SIG-M5 treated with dmso at 0.1 percent for 504 hours (cell line): ENCODE measurements at regions not wholly inside any gene's neighbourhood (a gene's known extent, or its start where the extent isn't known, plus 50 kb on each side); places are given as distances from the start of the nearest gene placed in this dataset.
"Not testable (repeated sequence)": the region's sequence is repeated elsewhere in the genome, so short reads cannot be mapped to it uniquely, and the experiment has no call there.

ENCODE experiments used
- DNase-seq: peaks from one replicate; lab custom pipeline; 2025; ENCODE audit not compliant: unreplicated experiment; lab: John Stamatoyannopoulos, UW

- no peak for DNase-seq
Measured at GRCh38 chrX:129091097-129091496, 432.2 kb downstream of the SMARCA1 start.

DNA sequence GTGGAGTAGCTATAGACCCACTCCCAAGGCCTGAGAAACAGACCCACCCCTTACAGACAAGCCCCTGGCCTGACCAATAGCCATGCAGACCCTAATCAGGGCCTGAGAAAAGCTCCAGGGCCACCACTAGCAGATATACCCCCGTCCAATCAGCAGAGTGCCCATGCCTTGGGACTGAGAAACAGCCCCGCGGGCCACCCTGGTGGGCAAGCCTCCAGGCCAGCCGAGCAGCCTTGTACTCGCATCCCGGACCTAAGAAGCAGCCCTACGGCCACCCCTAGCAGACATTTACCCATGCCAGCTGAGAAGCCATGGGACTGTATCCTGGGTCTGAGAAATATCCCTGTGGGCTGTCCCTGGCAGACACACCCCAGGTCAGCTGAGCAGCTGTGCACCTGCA is 436.5 kb downstream of the SMARCA1 start:
- no peak for DNase-seq

DNA sequence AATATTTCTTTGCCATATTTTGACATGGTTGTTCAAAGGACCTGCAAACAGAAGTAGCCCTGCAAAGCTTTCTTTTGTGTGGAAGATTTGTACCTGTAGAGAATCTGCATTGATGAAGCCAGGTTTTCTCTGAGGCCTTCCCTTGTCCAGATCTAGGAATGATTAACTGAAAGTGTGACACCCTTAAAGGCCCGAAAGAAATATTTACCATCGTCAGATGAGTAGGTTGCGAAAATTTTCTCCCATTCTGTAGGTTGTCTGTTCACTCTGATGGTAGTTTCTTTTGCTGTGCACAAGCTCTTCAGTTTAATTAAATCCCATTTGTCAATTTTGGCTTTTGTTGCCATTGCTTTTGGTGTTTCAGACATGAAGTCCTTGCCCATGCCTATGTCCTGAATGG is 439.0 kb downstream of the SMARCA1 start:
- DNase-seq, result not testable (repeated sequence)

GRCh38 chrX:129077424-129078170 is 445.7 kb downstream of the SMARCA1 start:
- no peak for DNase-seq

- DNase-seq, result no peak
Measured at GRCh38 chrX:129071390-129071789, 451.9 kb downstream of the SMARCA1 start.

DNA sequence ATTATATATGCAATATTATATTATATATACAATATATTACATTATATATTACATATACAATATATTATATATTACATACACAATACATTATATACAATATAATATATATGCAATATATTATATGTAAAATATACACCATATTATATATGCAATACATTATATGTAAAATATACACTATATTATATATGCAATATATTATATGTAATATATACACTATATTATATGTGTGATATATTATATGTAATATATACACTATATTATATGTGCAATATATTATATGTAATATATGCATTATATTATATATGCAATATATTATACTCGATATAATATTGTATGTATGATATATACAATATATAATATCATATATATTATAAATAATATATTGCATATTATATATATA is 457.4 kb downstream of the SMARCA1 start:
- DNase-seq, result no peak

- no peak for DNase-seq
Measured at GRCh38 chrX:129058405-129058804, 464.9 kb downstream of the SMARCA1 start.

- DNase-seq, result no peak
Measured at GRCh38 chrX:129043138-129043537, 480.2 kb downstream of the SMARCA1 start.

GRCh38 chrX:129041319-129041718 is 482.0 kb downstream of the SMARCA1 start:
- no peak for DNase-seq

DNA sequence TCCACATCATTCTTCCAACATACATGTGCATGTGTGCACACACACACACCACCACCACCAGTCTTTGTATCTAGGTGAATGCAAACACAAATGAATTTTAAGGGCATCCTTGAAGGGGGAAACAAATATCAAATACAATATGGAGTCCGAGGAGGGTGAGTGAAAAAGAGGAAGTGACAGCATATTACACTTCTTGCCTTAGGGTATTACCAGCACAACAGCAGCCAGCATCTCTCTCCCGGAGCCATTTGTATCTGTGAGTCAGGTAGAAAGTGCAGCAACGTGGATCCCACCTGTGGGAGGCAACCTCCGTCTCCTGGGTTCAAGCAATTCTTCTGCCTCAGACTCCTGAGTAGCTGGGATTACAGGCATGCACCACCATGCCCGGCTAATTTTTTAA is 483.2 kb downstream of the SMARCA1 start:
- DNase-seq, result no peak

DNA sequence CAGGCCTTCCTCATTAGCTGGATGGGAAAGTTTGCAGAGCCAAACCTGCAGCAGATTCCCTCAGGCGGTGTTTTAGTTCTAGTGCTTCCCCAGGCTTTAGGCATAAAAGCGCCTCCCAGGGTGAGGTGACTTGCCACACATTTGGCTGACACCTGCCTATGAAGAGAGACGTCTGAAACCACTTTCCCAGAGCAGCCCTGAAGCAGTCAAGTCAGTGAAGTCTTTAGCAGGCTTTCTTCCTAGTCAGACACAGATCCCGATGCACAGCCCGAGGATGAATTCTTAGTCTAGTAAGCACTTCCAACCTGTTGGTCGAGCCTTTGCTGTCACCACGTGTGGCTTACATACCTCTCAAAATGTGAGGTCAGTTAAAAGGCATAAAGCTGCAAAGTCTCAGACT is 484.1 kb downstream of the SMARCA1 start:
- no peak for DNase-seq

DNA sequence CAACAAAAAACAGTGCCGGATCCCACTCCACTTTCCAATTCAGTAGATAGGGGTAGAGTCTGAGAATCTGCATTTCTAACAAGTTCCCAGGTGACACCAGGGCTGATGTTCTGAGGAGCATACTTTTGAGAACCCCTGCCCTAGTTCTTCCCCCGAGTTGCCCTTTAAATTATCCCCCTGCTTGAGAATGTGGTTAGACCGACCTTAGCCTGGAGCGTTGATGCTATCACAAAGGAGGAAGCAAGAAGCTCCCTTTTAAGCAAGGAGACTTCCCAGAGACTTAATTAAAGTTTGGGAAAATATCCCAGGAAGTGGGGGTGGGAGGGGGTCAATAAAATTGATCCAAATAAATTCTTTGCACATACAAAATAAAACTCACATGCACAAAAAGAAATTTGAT is 485.9 kb downstream of the SMARCA1 start:
- no peak for DNase-seq

DNA sequence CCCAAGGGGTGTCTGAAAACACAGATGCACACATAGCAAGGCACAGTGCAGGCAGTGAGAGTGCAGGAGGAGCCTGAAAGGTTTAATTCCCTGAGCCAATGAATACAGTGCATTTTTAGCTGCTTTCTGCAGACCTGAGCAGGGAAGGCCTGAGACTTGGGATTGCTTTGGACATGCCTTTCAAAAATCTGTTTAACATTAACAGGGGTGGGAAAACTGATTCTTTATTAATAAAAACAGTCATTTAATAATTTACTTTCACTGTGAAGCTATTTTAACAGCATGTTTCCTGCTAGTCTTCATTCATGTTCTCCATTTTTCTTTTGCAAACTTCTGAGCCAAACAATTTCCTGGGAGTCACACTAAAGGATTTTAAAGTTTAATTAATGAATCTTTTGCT is 488.1 kb downstream of the SMARCA1 start:
- no peak for DNase-seq

- no peak for DNase-seq
Measured at GRCh38 chrX:129034196-129034595, 489.1 kb downstream of the SMARCA1 start.

DNA sequence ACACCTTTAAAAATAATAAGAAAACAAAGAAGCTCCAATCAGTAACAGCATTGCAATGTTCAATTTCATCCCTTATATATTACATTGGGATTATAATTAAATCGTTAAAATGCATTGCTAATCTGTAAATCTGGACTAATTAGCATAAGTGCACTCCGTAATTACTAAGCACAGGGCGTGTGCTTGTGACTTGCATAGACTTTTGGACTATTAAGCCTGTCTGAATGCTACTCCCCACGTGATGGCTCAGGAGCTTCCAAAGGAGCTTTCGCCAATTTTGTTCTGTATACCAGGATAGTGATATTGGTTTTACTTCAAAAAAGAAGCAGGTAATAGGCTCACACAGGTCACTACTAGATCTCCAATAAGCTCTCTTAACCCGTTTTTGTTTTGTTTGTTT is 497.1 kb downstream of the SMARCA1 start:
- no peak for DNase-seq

DNA sequence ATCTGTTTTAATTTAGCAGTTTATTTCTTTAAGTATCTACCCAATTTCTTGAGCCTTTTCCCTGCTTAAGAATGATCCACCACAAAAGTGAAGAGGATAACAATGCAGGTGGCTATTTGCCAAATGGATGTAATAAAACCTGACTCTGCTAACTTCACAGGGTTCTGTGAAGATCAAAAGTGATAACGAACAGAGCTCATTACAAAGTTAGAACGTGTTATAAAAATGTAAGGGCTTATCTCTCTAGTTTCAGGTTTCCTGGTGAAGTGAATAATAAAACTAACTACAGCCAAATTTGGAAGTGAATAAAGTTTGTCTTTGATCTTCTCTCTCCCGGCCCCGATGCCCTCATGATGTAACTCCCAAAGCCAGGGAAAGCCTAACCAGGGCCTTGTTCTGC is 497.9 kb downstream of the SMARCA1 start:
- no peak for DNase-seq

DNA sequence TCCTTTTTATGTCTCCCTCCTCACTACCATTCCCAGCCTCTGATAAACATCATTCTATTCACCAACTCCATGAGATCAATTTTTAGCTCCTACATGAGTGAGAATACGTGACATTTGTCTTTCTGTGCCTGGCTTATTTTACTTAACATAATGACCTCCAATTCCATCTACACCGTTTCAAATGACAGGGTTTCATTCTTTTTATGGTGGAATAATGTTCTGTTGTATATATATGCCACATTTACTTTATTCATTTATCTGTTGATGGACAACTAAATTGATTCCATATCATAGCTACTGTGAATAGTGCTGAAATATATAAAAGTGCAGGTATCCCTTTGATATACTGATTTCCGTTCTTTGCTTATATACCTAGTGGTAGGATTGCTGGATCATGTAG is 503.9 kb downstream of the SMARCA1 start:
- no peak for DNase-seq

GRCh38 chrX:129015381-129015780 is 507.9 kb downstream of the SMARCA1 start:
- no peak for DNase-seq

DNA sequence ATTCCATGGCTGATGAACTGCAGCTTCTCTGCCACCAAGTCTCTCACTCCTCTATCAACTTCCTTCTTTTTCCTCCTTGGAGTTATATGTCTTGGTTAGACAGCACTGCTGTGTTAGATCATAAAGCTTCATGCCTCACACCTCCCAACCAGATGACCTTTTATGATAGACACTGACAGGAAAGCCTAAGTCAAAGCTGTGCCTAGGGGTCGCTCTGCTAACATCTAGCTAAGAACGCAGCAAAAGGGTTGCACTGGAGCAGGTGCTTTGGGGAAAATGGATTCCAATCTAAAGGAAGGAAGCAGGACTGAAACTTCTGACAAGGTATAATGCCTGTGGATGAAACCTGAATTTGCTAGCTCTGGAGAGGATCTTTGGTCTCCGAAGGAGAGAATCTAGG is 509.7 kb downstream of the SMARCA1 start:
- no peak for DNase-seq

DNA sequence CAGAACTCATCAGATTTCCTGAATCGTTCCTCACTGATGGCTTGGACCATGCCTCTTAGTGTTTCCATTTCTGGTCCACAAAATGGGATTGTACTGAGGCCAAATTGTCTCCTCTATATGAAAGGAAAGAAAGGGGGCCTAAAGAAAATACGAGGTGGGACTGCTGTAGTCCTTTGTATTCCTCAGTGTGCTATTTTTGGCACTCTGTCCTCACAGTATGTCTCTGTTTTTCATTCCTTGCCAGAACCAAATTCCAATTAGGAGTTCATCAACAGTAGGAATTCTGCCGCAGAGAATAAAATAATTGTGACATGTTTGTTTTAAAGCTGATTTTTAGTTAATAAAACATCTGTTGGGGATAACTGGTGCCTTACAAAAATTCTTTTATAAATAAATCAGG is 515.7 kb downstream of the SMARCA1 start:
- no peak for DNase-seq

DNA sequence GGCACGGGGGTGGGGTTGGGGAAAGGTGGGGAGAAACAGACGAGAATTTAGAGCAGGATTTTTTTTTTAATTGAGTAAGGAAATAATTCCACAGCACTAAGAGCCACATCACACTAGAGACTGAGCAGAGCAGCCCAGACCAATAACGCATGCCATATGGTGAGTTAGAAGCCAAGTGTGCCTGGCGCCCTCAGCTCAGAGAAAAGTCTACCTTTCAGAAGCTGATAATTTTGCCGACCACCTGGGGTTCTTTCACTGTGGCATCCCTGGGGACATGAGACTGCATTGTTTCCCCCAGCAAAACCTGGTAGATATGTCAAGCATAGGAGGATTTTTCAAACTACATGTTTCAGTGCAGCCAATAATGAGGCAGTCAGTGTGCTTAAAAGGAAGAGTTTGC is 516.8 kb downstream of the SMARCA1 start:
- DNase-seq, result no peak

DNA sequence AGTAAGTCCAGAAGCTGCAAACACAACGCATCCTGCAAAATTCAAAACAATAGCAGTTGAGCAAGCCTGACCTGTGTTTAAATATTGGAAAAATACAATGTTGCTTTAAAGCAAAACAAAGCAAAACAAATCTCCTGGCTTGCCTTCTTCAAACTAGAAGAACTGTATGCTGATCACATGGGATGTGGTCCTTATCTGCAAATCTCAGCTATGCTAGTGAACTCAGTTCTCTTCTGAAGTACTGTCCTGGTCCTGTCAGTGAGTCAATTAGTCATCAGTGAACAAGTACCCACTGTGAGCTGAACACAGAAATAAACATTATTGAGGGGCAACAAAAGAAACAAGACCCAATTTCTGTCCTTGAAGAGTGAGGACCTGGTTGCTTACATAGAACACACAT is 522.5 kb downstream of the SMARCA1 start:
- no peak for DNase-seq

GRCh38 chrX:129000018-129000417 is 523.3 kb downstream of the SMARCA1 start:
- no peak for DNase-seq
